H9 (cell line): ENCODE measurements at regions not wholly inside any gene's neighbourhood (a gene's known extent, or its start where the extent isn't known, plus 50 kb on each side); places are given as distances from the start of the nearest gene placed in this dataset.

Experiments
- DNase-seq: peaks from one replicate; pipeline ENCODE4 v3.0.0-alpha.2; 2017
- H2AFZ ChIP-seq: one replicate; pipeline ENCODE4 v1.6.1; 2013; ENCODE audit warnings: mild to moderate bottlenecking, low read length, control low read depth, moderate library complexity
- H2AK5ac ChIP-seq: 2 replicates; pipeline ENCODE4 v1.6.1; 2013; ENCODE audit warnings: low read length, control low read depth, mixed read lengths; ENCODE audit not compliant: insufficient read length
- H2BK120ac ChIP-seq: one replicate; pipeline ENCODE4 v1.6.1; 2013; ENCODE audit warnings: low read depth, mild to moderate bottlenecking, low read length, control low read depth, inconsistent platforms; ENCODE audit not compliant: poor library complexity, severe bottlenecking
- H2BK12ac ChIP-seq: 2 replicates; pipeline ENCODE4 v1.6.1; 2013; ENCODE audit warnings: low read length, control low read depth, mixed read lengths, low read depth; ENCODE audit not compliant: insufficient read length
- H2BK15ac ChIP-seq: 2 replicates; pipeline ENCODE4 v1.6.1; 2013; ENCODE audit warnings: low read depth, low read length, control low read depth
- H2BK20ac ChIP-seq: one replicate; pipeline ENCODE4 v1.6.1; 2013; ENCODE audit warnings: low read depth, mild to moderate bottlenecking, low read length, control low read depth, inconsistent platforms; ENCODE audit not compliant: poor library complexity, severe bottlenecking
- H2BK5ac ChIP-seq: 2 replicates; pipeline ENCODE4 v1.6.1; 2013; ENCODE audit warnings: low read length, control low read depth, mixed read lengths; ENCODE audit not compliant: insufficient read length
- H3K14ac ChIP-seq: 2 replicates; pipeline ENCODE4 v1.6.1; 2013; ENCODE audit warnings: low read length, control low read depth; ENCODE audit not compliant: insufficient read depth
- H3K18ac ChIP-seq: 2 replicates; pipeline ENCODE4 v1.6.1; 2013; ENCODE audit warnings: low read depth, mild to moderate bottlenecking, mixed read lengths, low read length, control low read depth; ENCODE audit not compliant: insufficient read length
- H3K23ac ChIP-seq: 2 replicates; pipeline ENCODE4 v1.6.1; 2013; ENCODE audit warnings: low read length, control low read depth, mixed read lengths, low read depth; ENCODE audit not compliant: insufficient read length
- H3K23me2 ChIP-seq: 2 replicates; pipeline ENCODE4 v1.6.1; 2013; ENCODE audit warnings: low read depth, mild to moderate bottlenecking, mixed read lengths, low read length, control low read depth; ENCODE audit not compliant: insufficient read length, poor library complexity, severe bottlenecking
- H3K27ac ChIP-seq: 2 replicates; pipeline ENCODE4 v1.5.1; 2013; ENCODE audit warnings: low read length, control low read depth, mixed read lengths, low read depth; ENCODE audit not compliant: insufficient read length
- H3K27me3 ChIP-seq: 2 replicates; pipeline ENCODE4 v1.6.1; 2013; ENCODE audit warnings: low read length, control low read depth, inconsistent platforms; ENCODE audit not compliant: insufficient read depth
- H3K4ac ChIP-seq: 2 replicates; pipeline ENCODE4 v1.6.1; 2013; ENCODE audit warnings: low read depth, mild to moderate bottlenecking, control low read depth, inconsistent platforms, low read length, moderate library complexity
- H3K4me1 ChIP-seq: 2 replicates; pipeline ENCODE4 v1.6.1; 2013; ENCODE audit warnings: low read length, control low read depth, inconsistent platforms; ENCODE audit not compliant: insufficient read depth
- H3K4me2 ChIP-seq: 2 replicates; pipeline ENCODE4 v1.6.1; 2013; ENCODE audit warnings: low read length, control low read depth, mixed read lengths; ENCODE audit not compliant: insufficient read length, insufficient read depth
- H3K56ac ChIP-seq: 2 replicates; pipeline ENCODE4 v1.6.1; 2013; ENCODE audit warnings: low read depth, mild to moderate bottlenecking, mixed read lengths, low read length, control low read depth; ENCODE audit not compliant: insufficient read length
- H3K79me1 ChIP-seq: 2 replicates; pipeline ENCODE4 v1.6.1; 2013; ENCODE audit warnings: low read depth, mild to moderate bottlenecking, moderate library complexity, low read length, control low read depth, inconsistent platforms; ENCODE audit not compliant: insufficient read depth, poor library complexity, severe bottlenecking
- H3K79me2 ChIP-seq: 2 replicates; pipeline ENCODE4 v1.6.1; 2013; ENCODE audit warnings: low read length, control low read depth, inconsistent platforms; ENCODE audit not compliant: insufficient read depth
- H3K9ac ChIP-seq: 2 replicates; pipeline ENCODE4 v1.6.1; 2013; ENCODE audit warnings: low read length, control low read depth, mixed read lengths; ENCODE audit not compliant: insufficient read length; ENCODE audit errors: extremely low read depth
- H3K9me3 ChIP-seq: one replicate; pipeline ENCODE4 v1.6.1; 2013; ENCODE audit warnings: low read depth, low read length, inconsistent platforms; ENCODE audit not compliant: control insufficient read depth
- H3T11ph ChIP-seq: one replicate; pipeline ENCODE4 v1.6.1; 2013; ENCODE audit warnings: mild to moderate bottlenecking, low read length, control low read depth, inconsistent platforms
- H4K20me1 ChIP-seq: one replicate; pipeline ENCODE4 v1.6.1; 2013; ENCODE audit not compliant: control insufficient read depth, insufficient read length, insufficient read depth
- H4K5ac ChIP-seq: 2 replicates; pipeline ENCODE4 v1.6.1; 2013; ENCODE audit warnings: low read depth, mild to moderate bottlenecking, mixed read lengths, low read length, control low read depth; ENCODE audit not compliant: insufficient read length
- H4K8ac ChIP-seq: replicated peaks from 2 replicates; pipeline ENCODE4 v1.6.1; 2013; ENCODE audit warnings: low read length, control low read depth, mixed read lengths, low read depth; ENCODE audit not compliant: insufficient read length
- H4K91ac ChIP-seq: 2 replicates; pipeline ENCODE4 v1.6.1; 2013; ENCODE audit warnings: low read depth, mild to moderate bottlenecking, moderate library complexity, mixed read lengths, low read length, control low read depth; ENCODE audit not compliant: insufficient read length
- H3K27ac Mint-ChIP-seq, 3 experiments: 2 replicates in 2 of 3; 3 replicates in 1 of 3; pipeline ENCODE4 v1.8.0; 2020 to 2021; ENCODE audit warnings: mixed read lengths in 3 of 3, mild to moderate bottlenecking in 1 of 3, moderate library complexity in 1 of 3
- H3K27me3 Mint-ChIP-seq: 2 replicates; pipeline ENCODE4 v1.8.0; 2021; ENCODE audit warnings: low read depth, mild to moderate bottlenecking, moderate library complexity, mixed read lengths
- H3K36me3 Mint-ChIP-seq, 3 experiments: 2 replicates in 2 of 3; 3 replicates in 1 of 3; pipeline ENCODE4 v1.8.0; 2020 to 2021; ENCODE audit warnings: low read depth in 3 of 3, mixed read lengths in 3 of 3; ENCODE audit not compliant: insufficient read depth in 1 of 3
- H3K4me1 Mint-ChIP-seq, 2 experiments: 2 replicates each; pipeline ENCODE4 v1.8.0; 2020; ENCODE audit warnings: mixed read lengths in 2 of 2
- H3K4me3 Mint-ChIP-seq, 2 experiments: 2 replicates in 1 of 2; 3 replicates in 1 of 2; pipeline ENCODE4 v1.8.0; 2020 to 2021; ENCODE audit warnings: mild to moderate bottlenecking in 2 of 2, mixed read lengths in 2 of 2, moderate library complexity in 1 of 2
- H3K9me3 Mint-ChIP-seq, 2 experiments: 2 replicates in 1 of 2; 3 replicates in 1 of 2; pipeline ENCODE4 v1.8.0; 2020; ENCODE audit warnings: mild to moderate bottlenecking in 2 of 2, mixed read lengths in 2 of 2, moderate library complexity in 1 of 2
- CTCF ChIP-seq: fragments of 200-600 bp; sonication (generic); conservative IDR thresholded peaks from 3 replicates; pipeline ENCODE4 v1.8.0; 2021; ENCODE audit warnings: antibody characterized with exemption, mild to moderate bottlenecking
- WGBS: extraction: QIAGEN DNeasy Blood & Tissue Kit; methylation state at CpG from one replicate; pipeline ENCODE4 v1.1.7; 2013; ENCODE audit warnings: missing lambda C conversion rate, low lambda C conversion rate, mixed read lengths; ENCODE audit not compliant: insufficient read length; ENCODE audit errors: extremely low coverage; 5-methylcytosine and 5-hydroxymethylcytosine counted together

DNA sequence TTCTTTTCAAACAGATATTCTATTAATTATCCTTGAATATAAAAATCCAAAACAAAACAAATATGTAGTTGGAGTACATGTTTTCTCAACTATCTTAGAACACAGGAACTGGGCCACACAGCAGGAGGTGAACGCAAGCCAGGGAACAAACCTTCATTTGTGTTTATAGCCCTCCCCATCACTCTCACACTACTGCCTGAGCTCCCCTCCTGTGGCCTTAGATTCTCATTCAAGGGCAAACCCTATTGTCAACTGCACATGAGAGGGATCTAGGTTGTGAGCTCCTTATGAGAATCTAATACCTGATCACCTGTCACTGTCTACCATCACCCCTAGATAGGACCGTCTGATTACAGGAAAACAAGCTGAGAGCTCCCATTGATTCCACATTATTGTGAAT is 427.1 kb upstream of the PRR20A start:
- WGBS: no CpG with 5 or more reads among the region's 2 CpGs
- H2BK15ac ChIP-seq: no peak overlapping the region
- no peak overlapping the region for H3K9ac ChIP-seq
- no peaks in the 10 kb centered on the region for H3K4me1 ChIP-seq
- H4K8ac ChIP-seq: no peak overlapping the region
- no peaks in the 10 kb centered on the region for H4K20me1 ChIP-seq
- no peak overlapping the region for H2BK20ac ChIP-seq
- no peak overlapping the region for H2BK120ac ChIP-seq
- no peak for TF ChIP-seq CTCF
- no peak overlapping the region for H2BK12ac ChIP-seq
- no peak overlapping the region for H3K27ac ChIP-seq
- H3K79me1 ChIP-seq: no peaks in the 10 kb centered on the region
- no peak for DNase-seq
- H3K18ac ChIP-seq: no peak overlapping the region
- H3K79me2 ChIP-seq: no peaks in the 10 kb centered on the region
- no peak overlapping the region for H3K4me3 Mint-ChIP-seq
- H3T11ph ChIP-seq: no peak overlapping the region
- no peak overlapping the region for H3K14ac ChIP-seq
- H3K4me2 ChIP-seq: no peak overlapping the region
- H3K23me2 ChIP-seq: no peaks in the 10 kb centered on the region
- no peak overlapping the region for H3K23ac ChIP-seq
- no peak overlapping the region for H2AFZ ChIP-seq
- no peaks in the 10 kb centered on the region for H3K9me3 Mint-ChIP-seq
- H3K27me3 ChIP-seq: no peaks in the 10 kb centered on the region
- no peak overlapping the region for H2BK5ac ChIP-seq
- no peak overlapping the region for H3K56ac ChIP-seq
- no peak overlapping the region for H3K4ac ChIP-seq
- peaks cover 2 to 3% of the 10 kb centered on the region in 2 experiments; a peak in 3 of 4 replicates for H3K4me1 Mint-ChIP-seq
- no peaks in the 10 kb centered on the region for H3K27me3 Mint-ChIP-seq
- no peak overlapping the region for H3K27ac Mint-ChIP-seq
- H4K5ac ChIP-seq: no peak overlapping the region
- no peaks in the 10 kb centered on the region for H3K36me3 Mint-ChIP-seq
- H4K91ac ChIP-seq: no peak overlapping the region
- H3K9me3 ChIP-seq: no peaks in the 10 kb centered on the region
- no peak overlapping the region for H2AK5ac ChIP-seq
